RWPE2 (cell line): ENCODE measurements at regions not wholly inside any gene's neighbourhood (a gene's known extent, or its start where the extent isn't known, plus 50 kb on each side); places are given as distances from the start of the nearest gene placed in this dataset.

Experiments
- ATAC-seq: fragments of 200-7000 bp; cut with Tn5 transposase; 3 replicates; pipeline ENCODE4 v1.9.1; 2021; ENCODE audit warnings: low read depth
- DNase-seq: peaks from one replicate; pipeline ENCODE4 v3.0.0-alpha.2; 2020; ENCODE audit warnings: low spot score
- H3K27ac ChIP-seq: fragments of 450-650 bp; 2 replicates; pipeline ENCODE4 v1.5.1; 2017; ENCODE audit warnings: mild to moderate bottlenecking; ENCODE audit not compliant: poor library complexity, severe bottlenecking
- H3K27me3 ChIP-seq: fragments of 250-450 bp; sonication (Bioruptor Pico); 2 replicates; pipeline ENCODE4 v1.5.1; 2021; ENCODE audit warnings: mild to moderate bottlenecking, moderate library complexity; ENCODE audit not compliant: insufficient read depth, poor library complexity, severe bottlenecking
- H3K36me3 ChIP-seq: fragments of 250-450 bp; sonication (Bioruptor Pico); 2 replicates; pipeline ENCODE4 v1.5.1; 2020; ENCODE audit warnings: low read depth, mild to moderate bottlenecking, moderate library complexity
- H3K4me1 ChIP-seq: fragments of 250-450 bp; sonication (Bioruptor Pico); 2 replicates; pipeline ENCODE4 v1.5.1; 2021; ENCODE audit warnings: mild to moderate bottlenecking, moderate library complexity; ENCODE audit not compliant: insufficient read depth, poor library complexity, severe bottlenecking
- H3K4me3 ChIP-seq: fragments of 250-450 bp; sonication (Bioruptor Pico); 2 replicates; pipeline ENCODE4 v1.5.1; 2021; ENCODE audit warnings: mild to moderate bottlenecking, moderate library complexity; ENCODE audit not compliant: severe bottlenecking
- H3K9me3 ChIP-seq: fragments of 250-450 bp; sonication (Bioruptor Pico); 2 replicates; pipeline ENCODE4 v1.5.1; 2021; ENCODE audit warnings: mild to moderate bottlenecking, moderate library complexity; ENCODE audit not compliant: severe bottlenecking
- CTCF ChIP-seq: fragments of 450-650 bp; IDR thresholded peaks from one replicate; pipeline ENCODE4 v1.5.1; 2017; ENCODE audit warnings: mild to moderate bottlenecking, moderate library complexity; ENCODE audit not compliant: poor library complexity, severe bottlenecking

- ATAC-seq (no peak; the same call in 2 of the 3 replicates), DNase-seq (no peak)
- H3K27me3 ChIP-seq, result peaks cover 44% of the 10 kb centered on the region
- H3K4me1 ChIP-seq, result no peaks in the 10 kb centered on the region
- no peak overlapping the region for H3K4me3 ChIP-seq
- TF ChIP-seq CTCF, result no peak
- no peaks in the 10 kb centered on the region for H3K9me3 ChIP-seq
- no peak overlapping the region for H3K27ac ChIP-seq
- H3K36me3 ChIP-seq, result 0 out of 2 replicates have a peak, but pooled peaks cover 2% of the 10 kb centered on the region
These were observed 384.0 kb upstream of the IRX4 start for GRCh38 chr5:2266641-2267240.

- Histone ChIP-seq H3K27ac (no peak overlapping the region), H3K4me1 (no peaks in the 10 kb centered on the region), H3K36me3 (0 out of 2 replicates have a peak, but pooled peaks cover 2% of the 10 kb centered on the region), H3K4me3 (no peak overlapping the region), H3K9me3 (no peaks in the 10 kb centered on the region), H3K27me3 (peaks cover 38% of the 10 kb centered on the region)
- DNase-seq (no peak), ATAC-seq (no peak)
- TF ChIP-seq CTCF, result no peak
These were observed 382.6 kb upstream of the IRX4 start for GRCh38 chr5:2265341-2265740.

- no peak for TF ChIP-seq CTCF
- no peaks in the 10 kb centered on the region for H3K4me1 ChIP-seq
- H3K27me3 ChIP-seq, result peaks cover 31% of the 10 kb centered on the region
- no peak overlapping the region for H3K27ac ChIP-seq
- no peak overlapping the region for H3K4me3 ChIP-seq
- ATAC-seq (no peak), DNase-seq (peak; percentile 48)
- H3K36me3 ChIP-seq, result 0 out of 2 replicates have a peak, but pooled peaks cover 2% of the 10 kb centered on the region
- H3K9me3 ChIP-seq, result no peaks in the 10 kb centered on the region
These were observed 381.0 kb upstream of the IRX4 start for GRCh38 chr5:2263763-2264162.

GRCh38 chr5:2262620-2263019 is 379.9 kb upstream of the IRX4 start:
- H3K4me3 ChIP-seq, result no peak overlapping the region
- DNase-seq (peak; percentile 57), ATAC-seq (no peak)
- H3K27me3 ChIP-seq, result peaks cover 21% of the 10 kb centered on the region
- H3K4me1 ChIP-seq, result no peaks in the 10 kb centered on the region
- no peaks in the 10 kb centered on the region for H3K9me3 ChIP-seq
- TF ChIP-seq CTCF, result no peak
- 0 out of 2 replicates have a peak, but pooled peaks cover 2% of the 10 kb centered on the region for H3K36me3 ChIP-seq
- H3K27ac ChIP-seq, result no peak overlapping the region

GRCh38 chr5:2261004-2261703 is 378.4 kb upstream of the IRX4 start:
- no peak overlapping the region for H3K27ac ChIP-seq
- H3K4me1 ChIP-seq, result no peaks in the 10 kb centered on the region
- H3K27me3 ChIP-seq, result peaks cover 12% of the 10 kb centered on the region
- no peak overlapping the region for H3K4me3 ChIP-seq
- DNase-seq (peak; percentile 61), ATAC-seq (no peak)
- TF ChIP-seq CTCF, result no peak
- H3K9me3 ChIP-seq, result no peaks in the 10 kb centered on the region
- H3K36me3 ChIP-seq, result no peaks in the 10 kb centered on the region
